ENCODE measurements at regions not wholly inside any gene's neighbourhood (a gene's known extent, or its start where the extent isn't known, plus 50 kb on each side); places are given as distances from the start of the nearest gene placed in this dataset.

DNA sequence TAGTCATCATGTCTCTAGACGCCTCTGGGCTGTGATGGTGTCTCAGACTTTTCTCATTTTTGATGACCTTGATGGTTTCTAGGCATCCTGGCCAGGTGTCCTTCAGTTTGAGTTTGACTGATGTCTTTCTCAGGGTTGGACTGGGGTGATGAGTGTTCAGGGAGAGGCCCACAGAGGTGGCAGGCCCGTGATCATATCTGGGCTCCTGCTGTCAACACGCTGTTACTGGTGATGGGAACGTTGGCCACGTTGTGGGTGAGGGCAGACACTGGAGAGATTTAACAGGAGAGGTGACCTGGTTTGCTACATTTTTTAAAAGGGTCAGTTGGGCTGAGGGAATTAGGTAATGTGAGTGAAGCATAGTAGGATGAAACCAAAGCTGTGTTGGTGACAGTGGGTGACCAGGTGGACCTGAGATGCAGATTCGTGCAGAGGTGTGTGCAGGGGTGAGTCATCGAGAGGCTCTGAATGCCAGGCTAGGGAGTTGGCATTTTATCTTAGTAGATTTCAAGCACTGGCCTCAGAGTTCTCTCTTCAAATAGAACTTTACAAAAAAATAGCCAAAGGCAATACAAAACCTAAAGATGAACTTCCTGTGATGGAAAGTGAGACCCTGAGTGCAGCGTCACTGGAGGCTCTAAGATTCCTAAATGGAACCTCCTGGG lies 174.1 kb downstream of the CDH26 start:
- DNase-seq, result no peak

DNA sequence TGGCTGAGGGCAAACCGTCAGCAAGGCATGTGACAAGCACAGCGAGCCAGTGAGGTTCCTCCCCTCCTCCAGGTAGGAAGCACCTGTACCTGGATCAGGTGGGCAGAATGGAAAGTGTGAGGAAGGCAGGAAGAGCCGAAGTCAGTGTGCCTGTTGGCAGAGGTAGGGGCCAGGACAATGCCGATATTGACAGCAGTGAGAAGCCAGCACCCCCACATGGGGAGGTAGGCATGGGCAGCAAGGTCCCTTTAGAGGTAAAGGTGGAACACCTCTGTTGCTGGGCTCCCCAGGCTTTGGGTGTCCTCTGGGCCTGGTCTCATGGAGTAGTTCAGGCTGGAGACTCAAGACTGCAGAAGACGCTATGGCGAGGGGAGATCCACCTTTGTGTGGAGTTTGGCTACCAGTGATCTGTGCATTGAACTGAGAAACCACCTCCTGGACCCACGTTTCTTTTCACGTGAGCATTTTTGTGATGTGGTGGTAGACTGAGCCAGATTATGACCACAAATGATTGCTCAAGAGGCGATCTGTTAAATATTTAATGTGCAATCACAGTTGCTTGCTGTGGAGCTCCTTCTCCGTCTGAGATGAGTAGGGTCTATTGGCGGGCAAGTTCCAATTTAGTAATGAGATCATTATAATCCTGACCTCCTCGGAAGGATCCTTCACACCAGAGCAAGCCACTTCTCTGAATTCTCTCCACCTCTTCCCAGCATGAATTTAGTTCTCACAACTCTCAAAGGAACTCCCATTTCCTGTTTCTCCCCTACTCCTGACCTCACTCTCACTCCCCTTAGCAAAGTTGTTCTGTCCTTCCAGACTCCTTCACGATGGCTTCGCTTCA lies 174.8 kb downstream of the CDH26 start:
- DNase-seq, result no peak

- no peak for DNase-seq
These were observed 177.1 kb downstream of the CDH26 start for GRCh38 chr20:60135276-60135675.

- peak in 1 of 5 experiments; percentile 10 for DNase-seq
These were observed 178.6 kb downstream of the CDH26 start for GRCh38 chr20:60136645-60137401.

GRCh38 chr20:60137657-60138245 lies 179.5 kb downstream of the CDH26 start:
- peak in 1 of 5 experiments; percentile 62 for DNase-seq

- peak in 3 of 5 experiments; percentile 15 to 71 (median 37) for DNase-seq
These were observed 180.3 kb downstream of the CDH26 start for GRCh38 chr20:60138256-60139220.

DNA sequence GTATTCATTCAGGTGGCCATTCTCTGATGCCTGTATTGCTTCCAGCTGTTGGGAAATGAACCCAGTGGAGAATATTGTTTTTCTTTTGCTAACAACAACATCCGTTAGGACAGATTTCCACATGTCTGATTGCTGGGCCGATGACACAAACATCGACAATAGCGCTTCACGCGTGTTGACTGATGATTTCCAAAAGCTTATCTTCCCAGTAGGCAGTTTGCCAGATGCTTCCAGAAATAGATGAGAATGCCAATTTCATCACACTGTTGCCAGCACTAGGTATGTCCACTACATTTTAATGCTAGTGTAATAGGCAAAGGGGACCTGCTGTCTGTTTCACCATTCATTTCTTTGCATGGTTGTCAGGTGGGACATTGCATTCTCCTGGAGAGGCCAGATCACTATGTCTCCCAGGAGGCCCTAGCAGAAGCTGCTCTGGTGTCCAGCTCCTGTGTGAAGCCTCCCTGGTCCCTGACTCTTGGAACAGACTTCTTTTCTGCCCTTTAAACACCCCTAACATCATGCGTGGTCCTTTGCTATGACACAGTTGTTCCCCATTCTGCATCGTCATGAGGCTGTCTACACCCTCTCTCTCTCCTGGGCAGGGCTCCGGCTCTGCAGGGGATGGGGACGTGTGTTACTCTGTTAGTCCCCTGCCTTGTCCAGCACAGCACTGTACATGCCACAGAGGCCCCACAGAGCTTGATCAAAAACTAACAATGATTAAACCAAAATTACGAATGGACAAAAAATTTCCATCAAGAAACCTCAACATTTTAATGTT lies 181.6 kb downstream of the CDH26 start:
- DNase-seq, result no peak

GRCh38 chr20:60142587-60142986 lies 184.4 kb downstream of the CDH26 start:
- DNase-seq, result no peak

GRCh38 chr20:60143261-60143842 lies 185.1 kb downstream of the CDH26 start:
- no peak for DNase-seq

DNA sequence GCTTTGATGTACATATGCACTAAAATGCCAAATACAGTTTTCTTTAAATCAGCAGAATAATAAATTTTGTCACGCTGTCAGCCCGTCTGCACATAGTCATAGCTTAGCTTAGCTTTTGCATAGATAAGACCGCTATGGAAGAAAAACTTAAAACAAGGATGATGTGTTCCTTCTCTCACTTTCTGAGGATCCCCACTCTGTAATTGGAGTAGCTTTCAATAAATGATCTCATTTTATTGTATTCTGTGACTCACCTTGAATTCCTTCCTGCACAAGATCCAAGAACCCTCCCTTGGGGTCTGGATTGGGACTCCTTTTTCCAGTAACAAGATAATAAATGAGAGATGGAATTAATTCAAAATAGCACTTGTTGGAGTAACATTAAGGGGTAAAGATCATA lies 186.2 kb downstream of the CDH26 start:
- no peak for DNase-seq

DNA sequence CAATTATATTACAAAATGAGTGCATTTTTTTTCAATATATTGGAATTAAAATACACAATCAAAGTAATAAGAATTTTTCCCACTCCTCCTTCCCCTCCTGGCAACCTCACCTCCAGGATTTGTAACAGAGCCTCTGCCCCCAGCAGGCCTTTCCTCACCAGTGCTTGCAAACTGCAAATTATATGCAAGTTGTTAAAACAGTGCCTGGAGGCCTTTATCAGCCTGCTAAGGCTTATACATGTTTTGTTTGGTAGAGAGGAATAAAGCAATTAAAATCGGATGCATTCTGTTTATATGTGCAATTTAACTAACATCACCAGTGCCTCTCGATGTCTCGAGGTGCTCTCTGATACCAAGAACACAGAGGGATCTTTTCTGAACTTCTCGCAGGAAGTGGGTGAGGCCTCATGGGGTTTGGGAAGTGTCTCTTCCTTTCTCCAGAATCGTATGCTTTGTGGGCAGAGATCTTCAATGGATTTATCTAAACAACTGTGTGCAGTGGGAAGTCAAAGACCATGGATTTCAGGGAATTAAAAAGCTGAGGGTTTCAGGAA lies 186.8 kb downstream of the CDH26 start:
- no peak for DNase-seq

- DNase-seq, result no peak
These were observed 188.8 kb downstream of the CDH26 start for GRCh38 chr20:60147004-60147403.

- no peak for DNase-seq
These were observed 190.7 kb downstream of the CDH26 start for GRCh38 chr20:60148885-60149284.

DNA sequence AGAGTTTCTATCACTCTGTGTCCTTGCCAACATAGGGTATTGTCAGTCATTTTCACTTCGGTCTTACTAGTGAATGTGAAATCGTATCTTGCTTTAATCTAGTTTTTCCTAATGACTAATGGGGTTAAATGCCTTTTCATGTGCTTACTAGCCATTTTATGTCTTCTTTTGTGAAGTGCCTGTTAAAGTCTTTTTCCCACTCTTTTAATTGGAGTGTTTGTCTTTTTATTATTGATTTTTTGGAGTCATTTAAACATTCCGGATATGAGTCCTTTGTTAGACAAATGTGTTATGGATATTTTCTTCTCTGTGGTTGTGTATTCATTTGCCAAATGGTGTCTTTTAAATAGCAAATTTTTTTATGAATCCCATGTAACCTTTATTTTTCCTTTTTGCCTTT lies 194.6 kb downstream of the CDH26 start:
- DNase-seq, result no peak

DNA sequence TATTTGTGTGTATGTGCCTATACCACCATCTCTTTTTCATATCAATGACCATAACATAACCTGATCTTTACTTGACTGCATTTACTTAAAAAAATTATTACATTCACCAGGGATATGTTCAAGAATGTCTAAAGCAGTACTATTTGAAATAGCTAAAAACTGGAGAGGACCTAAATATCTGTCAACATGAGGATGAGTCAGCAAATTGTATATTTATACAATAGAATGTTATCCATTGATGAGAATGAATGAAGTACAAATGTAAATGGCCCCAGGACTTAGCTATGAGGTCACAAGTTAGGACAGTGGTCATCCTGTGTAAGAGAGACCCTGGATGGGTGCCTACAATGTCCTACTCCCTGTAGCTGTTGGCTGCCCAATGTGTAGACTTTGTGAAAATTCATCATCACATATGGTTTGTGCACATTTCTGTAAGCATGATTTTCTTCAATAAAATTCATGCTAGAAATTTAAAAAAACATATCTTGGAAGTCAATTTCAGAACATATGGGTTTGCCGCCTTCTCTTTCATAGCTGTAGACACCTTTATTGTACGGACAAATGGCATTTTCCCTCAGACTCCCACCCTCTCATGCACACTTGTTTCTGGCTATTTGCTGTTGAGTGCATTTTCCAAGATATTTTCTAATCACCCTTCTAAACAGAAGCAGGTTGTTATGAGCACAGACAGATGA lies 202.4 kb downstream of the CDH26 start:
- no peak for DNase-seq

GRCh38 chr20:60167812-60168211 lies 209.6 kb downstream of the CDH26 start:
- peak in 1 of 5 experiments; percentile 64 for DNase-seq

GRCh38 chr20:60168963-60169362 lies 210.7 kb downstream of the CDH26 start:
- DNase-seq, result no peak

GRCh38 chr20:60170116-60170515 lies 211.9 kb downstream of the CDH26 start:
- DNase-seq, result no peak

DNA sequence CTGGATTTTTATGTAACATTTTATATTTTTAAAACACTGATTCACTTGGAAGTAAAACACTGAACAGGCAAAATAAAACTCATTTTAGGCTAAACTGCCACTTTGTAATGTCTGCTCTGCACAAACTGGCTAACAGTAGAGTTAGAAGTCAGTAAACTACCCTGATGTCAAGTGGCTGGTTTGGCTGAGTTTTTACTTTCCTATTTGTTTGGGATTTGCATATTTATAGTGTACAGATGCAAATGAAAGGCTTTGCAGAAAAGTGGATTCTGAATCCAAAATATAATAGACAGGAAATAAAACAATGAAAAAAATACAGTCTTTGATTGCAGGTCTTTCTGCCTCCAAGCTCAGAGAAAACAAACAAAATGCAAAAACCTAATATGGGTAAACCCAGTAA lies 213.1 kb downstream of the CDH26 start:
- no peak for DNase-seq

GRCh38 chr20:60171738-60172137 lies 213.5 kb downstream of the CDH26 start:
- DNase-seq, result no peak

All from T-helper 2 cell (primary cell).